Karpas-422 (cell line): ENCODE measurements at regions not wholly inside any gene's neighbourhood (a gene's known extent, or its start where the extent isn't known, plus 50 kb on each side); places are given as distances from the start of the nearest gene placed in this dataset.

ENCODE experiments used
- DNase-seq: peaks from one replicate; pipeline ENCODE4 v3.0.0-alpha.2; 2015
- H2AFZ ChIP-seq: fragments of 200-600 bp; sonication (generic); 2 replicates; pipeline ENCODE4 v1.6.1; 2014; ENCODE audit warnings: antibody characterized with exemption, low read length, mixed read lengths
- H3K27ac ChIP-seq: fragments of 200-600 bp; sonication (generic); 2 replicates; pipeline ENCODE4 v1.5.1; 2014; ENCODE audit warnings: mild to moderate bottlenecking, low read length, moderate library complexity
- H3K27me3 ChIP-seq: fragments of 200-600 bp; sonication (generic); 2 replicates; pipeline ENCODE4 v1.6.1; 2014; ENCODE audit warnings: low read length, mixed read lengths
- H3K36me3 ChIP-seq: fragments of 200-600 bp; sonication (generic); 2 replicates; pipeline ENCODE4 v1.6.1; 2014; ENCODE audit warnings: low read length, mixed read lengths; ENCODE audit not compliant: insufficient read depth
- H3K4me1 ChIP-seq: fragments of 200-600 bp; sonication (generic); 2 replicates; pipeline ENCODE4 v1.6.1; 2014; ENCODE audit warnings: mild to moderate bottlenecking, low read length, mixed read lengths
- H3K4me2 ChIP-seq: fragments of 200-600 bp; sonication (generic); 2 replicates; pipeline ENCODE4 v1.6.1; 2014; ENCODE audit warnings: low read length, low read depth, mild to moderate bottlenecking; ENCODE audit not compliant: poor library complexity, severe bottlenecking
- H3K4me3 ChIP-seq: fragments of 200-600 bp; sonication (generic); 2 replicates; pipeline ENCODE4 v1.5.1; 2014; ENCODE audit warnings: mild to moderate bottlenecking, antibody characterized with exemption, low read length, mixed read lengths
- H3K79me2 ChIP-seq: fragments of 200-600 bp; sonication (generic); 2 replicates; pipeline ENCODE4 v1.6.1; 2014; ENCODE audit warnings: mild to moderate bottlenecking, low read length, mixed read lengths
- H3K9ac ChIP-seq: fragments of 200-600 bp; sonication (generic); 2 replicates; pipeline ENCODE4 v1.6.0; 2014; ENCODE audit warnings: low read length
- H3K9me2 ChIP-seq: fragments of 200-600 bp; sonication (generic), shearing (Covaris generic); replicated peaks from 2 replicates; pipeline ENCODE4 v1.6.0; 2014; ENCODE audit warnings: mild to moderate bottlenecking, low read length, moderate library complexity; ENCODE audit not compliant: insufficient read depth
- H3K9me3 ChIP-seq: fragments of 300-700, 200-600 bp; sonication (generic); 2 replicates; pipeline ENCODE4 v1.6.1; 2014; ENCODE audit warnings: low read length, mixed read lengths
- H4K20me1 ChIP-seq: fragments of 200-600 bp; sonication (generic); 2 replicates; pipeline ENCODE4 v1.6.1; 2014; ENCODE audit warnings: mild to moderate bottlenecking, antibody characterized with exemption, low read length, low read depth; ENCODE audit not compliant: insufficient read depth

- no peak overlapping the region for H3K27ac ChIP-seq
- no peaks in the 10 kb centered on the region for H3K9me2 ChIP-seq
- H3K9me3 ChIP-seq, result no peaks in the 10 kb centered on the region
- H3K36me3 ChIP-seq, result no peaks in the 10 kb centered on the region
- H3K9ac ChIP-seq, result no peak overlapping the region
- no peaks in the 10 kb centered on the region for H4K20me1 ChIP-seq
- peaks cover 7% of the 10 kb centered on the region for H3K4me1 ChIP-seq
- no peaks in the 10 kb centered on the region for H3K79me2 ChIP-seq
- no peak overlapping the region for H2AFZ ChIP-seq
- no peak overlapping the region for H3K4me2 ChIP-seq
- no peak overlapping the region for H3K4me3 ChIP-seq
- DNase-seq, result peak; percentile 48
- no peaks in the 10 kb centered on the region for H3K27me3 ChIP-seq
These were observed 207.1 kb upstream of the ZNF32 start for GRCh38 chr10:43855667-43856210.

DNA sequence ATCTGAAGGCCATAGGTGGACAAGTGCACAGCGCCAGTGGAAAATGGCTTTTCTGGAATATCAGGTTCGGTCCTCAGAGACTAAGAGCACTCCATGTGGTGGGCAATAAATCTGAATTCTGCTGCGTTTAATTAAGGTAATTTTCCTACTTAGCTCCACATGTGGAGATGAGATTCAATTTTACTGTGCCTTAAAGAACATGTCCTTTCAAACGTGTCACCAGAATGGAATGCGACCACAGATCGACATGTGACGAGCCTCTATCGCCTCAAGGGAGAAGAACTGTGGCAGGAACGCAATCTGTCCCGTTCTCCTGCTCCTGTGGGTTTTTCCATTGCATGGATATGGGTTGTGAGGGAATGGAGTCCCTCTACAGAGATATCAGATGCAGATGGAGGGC is 205.3 kb upstream of the ZNF32 start:
- peaks cover 13% of the 10 kb centered on the region for H3K4me1 ChIP-seq
- no peaks in the 10 kb centered on the region for H3K9me2 ChIP-seq
- H2AFZ ChIP-seq, result no peak overlapping the region
- H3K79me2 ChIP-seq, result no peaks in the 10 kb centered on the region
- no peaks in the 10 kb centered on the region for H4K20me1 ChIP-seq
- no peaks in the 10 kb centered on the region for H3K36me3 ChIP-seq
- H3K9me3 ChIP-seq, result no peaks in the 10 kb centered on the region
- H3K27me3 ChIP-seq, result no peaks in the 10 kb centered on the region
- no peak overlapping the region for H3K27ac ChIP-seq
- no peak overlapping the region for H3K4me3 ChIP-seq
- H3K4me2 ChIP-seq, result no peak overlapping the region
- no peak overlapping the region for H3K9ac ChIP-seq
- no peak for DNase-seq

GRCh38 chr10:43853369-43853768 is 204.7 kb upstream of the ZNF32 start:
- no peak overlapping the region for H3K4me3 ChIP-seq
- no peak for DNase-seq
- no peaks in the 10 kb centered on the region for H3K9me2 ChIP-seq
- no peak overlapping the region for H2AFZ ChIP-seq
- H3K36me3 ChIP-seq, result no peaks in the 10 kb centered on the region
- H3K4me1 ChIP-seq, result peaks cover 16% of the 10 kb centered on the region
- H3K4me2 ChIP-seq, result no peak overlapping the region
- no peaks in the 10 kb centered on the region for H3K27me3 ChIP-seq
- no peaks in the 10 kb centered on the region for H3K79me2 ChIP-seq
- H3K27ac ChIP-seq, result no peak overlapping the region
- H3K9ac ChIP-seq, result no peak overlapping the region
- no peaks in the 10 kb centered on the region for H4K20me1 ChIP-seq
- no peaks in the 10 kb centered on the region for H3K9me3 ChIP-seq

- Histone ChIP-seq H3K79me2 (no peaks in the 10 kb centered on the region), H4K20me1 (no peaks in the 10 kb centered on the region), H3K4me3 (no peak overlapping the region), H3K4me1 (peaks cover 16% of the 10 kb centered on the region), H3K36me3 (no peaks in the 10 kb centered on the region), H3K9ac (no peak overlapping the region), H3K27ac (no peak overlapping the region), H3K27me3 (no peaks in the 10 kb centered on the region), H2AFZ (no peak overlapping the region), H3K9me3 (no peaks in the 10 kb centered on the region), H3K9me2 (no peaks in the 10 kb centered on the region), H3K4me2 (no peak overlapping the region)
- no peak for DNase-seq
These were observed 204.0 kb upstream of the ZNF32 start for GRCh38 chr10:43852644-43853214.

GRCh38 chr10:43852149-43852548 is 203.5 kb upstream of the ZNF32 start:
- Histone ChIP-seq H4K20me1 (no peaks in the 10 kb centered on the region), H3K9ac (no peak overlapping the region), H3K79me2 (no peaks in the 10 kb centered on the region), H3K4me3 (no peak overlapping the region), H3K4me1 (peaks cover 16% of the 10 kb centered on the region), H2AFZ (no peak overlapping the region), H3K27ac (no peak overlapping the region), H3K4me2 (no peak overlapping the region), H3K9me2 (no peaks in the 10 kb centered on the region), H3K27me3 (no peaks in the 10 kb centered on the region), H3K9me3 (no peaks in the 10 kb centered on the region), H3K36me3 (no peaks in the 10 kb centered on the region)
- DNase-seq, result no peak

DNA sequence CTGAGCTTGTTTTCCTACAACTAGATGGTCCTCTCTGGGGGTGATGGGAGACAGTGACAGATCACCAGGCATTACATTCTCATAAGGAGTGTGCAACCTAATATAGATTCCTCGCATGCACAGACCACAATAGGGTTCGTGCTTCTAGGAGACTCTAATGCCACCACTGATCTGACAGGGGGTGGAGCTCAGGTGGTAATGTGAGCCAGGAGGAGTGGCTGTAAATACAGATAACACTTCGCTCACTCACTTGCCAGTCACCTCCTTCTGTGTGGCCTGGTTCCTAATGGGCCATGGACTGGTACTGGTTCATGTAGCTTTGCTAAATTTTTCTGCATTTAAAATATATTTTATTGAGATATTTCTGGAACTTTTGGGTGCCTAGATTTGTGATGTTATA is 202.3 kb upstream of the ZNF32 start:
- Histone ChIP-seq H3K79me2 (no peaks in the 10 kb centered on the region), H3K4me2 (no peak overlapping the region), H3K9ac (no peak overlapping the region), H3K27me3 (no peaks in the 10 kb centered on the region), H4K20me1 (no peaks in the 10 kb centered on the region), H3K9me3 (no peaks in the 10 kb centered on the region), H3K36me3 (no peaks in the 10 kb centered on the region), H3K9me2 (no peaks in the 10 kb centered on the region), H3K4me3 (no peak overlapping the region), H3K27ac (no peak overlapping the region), H2AFZ (no peak overlapping the region), H3K4me1 (peaks cover 16% of the 10 kb centered on the region)
- DNase-seq, result no peak

- H3K27me3 ChIP-seq, result no peaks in the 10 kb centered on the region
- H3K4me1 ChIP-seq, result peaks cover 8% of the 10 kb centered on the region
These were observed 200.9 kb upstream of the ZNF32 start for GRCh38 chr10:43849551-43849950.

DNA sequence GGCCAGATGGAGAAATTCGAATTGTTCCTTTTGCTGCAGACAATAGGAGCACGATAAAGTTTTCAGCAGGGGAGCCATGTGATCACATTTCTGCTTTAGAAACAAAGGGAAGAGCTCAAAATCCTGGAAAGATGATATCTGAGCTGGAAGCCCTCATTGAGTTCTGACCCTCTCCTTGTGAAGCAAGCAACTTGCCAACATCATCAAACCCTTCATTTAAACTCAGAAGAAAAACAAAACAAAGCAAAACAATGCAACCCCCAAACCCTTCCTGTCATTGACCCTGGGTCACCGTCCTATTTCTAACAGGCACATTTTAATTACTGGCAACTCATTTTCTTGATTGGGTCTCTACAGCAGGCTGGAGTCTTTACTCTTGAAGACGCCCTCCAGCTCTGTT is 198.3 kb upstream of the ZNF32 start:
- no peak overlapping the region for H3K9ac ChIP-seq
- no peaks in the 10 kb centered on the region for H3K36me3 ChIP-seq
- H3K27ac ChIP-seq, result no peak overlapping the region
- H4K20me1 ChIP-seq, result no peaks in the 10 kb centered on the region
- no peak for DNase-seq
- no peaks in the 10 kb centered on the region for H3K9me2 ChIP-seq
- no peaks in the 10 kb centered on the region for H3K9me3 ChIP-seq
- no peaks in the 10 kb centered on the region for H3K27me3 ChIP-seq
- H3K4me1 ChIP-seq, result peaks cover 8% of the 10 kb centered on the region
- H2AFZ ChIP-seq, result no peak overlapping the region
- no peak overlapping the region for H3K4me2 ChIP-seq
- H3K79me2 ChIP-seq, result no peaks in the 10 kb centered on the region
- no peak overlapping the region for H3K4me3 ChIP-seq

More at GRCh38 chr10:43849551-43849950, 200.9 kb upstream of the ZNF32 start:
- Histone ChIP-seq H3K9ac (no peak overlapping the region), H3K36me3 (no peaks in the 10 kb centered on the region), H3K4me2 (no peak overlapping the region), H3K79me2 (no peaks in the 10 kb centered on the region), H3K9me2 (no peaks in the 10 kb centered on the region), H3K4me3 (no peak overlapping the region), H3K9me3 (no peaks in the 10 kb centered on the region), H3K27ac (no peak overlapping the region), H2AFZ (no peak overlapping the region), H4K20me1 (no peaks in the 10 kb centered on the region)
- no peak for DNase-seq
